ENCODE measurements at regions not wholly inside any gene's neighbourhood (a gene's known extent, or its start where the extent isn't known, plus 50 kb on each side); places are given as distances from the start of the nearest gene placed in this dataset.

- 36 to 57% methylated on average over 13 of the region's 13 CpGs for WGBS, 2 donors
- peak; percentile 59 to 80 (median 62) for DNase-seq
- H3K36me3 ChIP-seq (ENCODE audit: control insufficient read depth in 4 of 4, insufficient read depth in 4 of 4, low read length in 4 of 4), result no peaks in the 10 kb centered on the region
- no peak overlapping the region for H3K9ac ChIP-seq (ENCODE audit: insufficient read depth in 1 of 2, low read length in 2 of 2)
- peak; percentile 69 for ATAC-seq (ENCODE audit: insufficient read depth, low FRiP score)
- no peaks in the 10 kb centered on the region for H3K27me3 ChIP-seq (ENCODE audit: control insufficient read depth in 3 of 3, insufficient read depth in 3 of 3, low read length in 2 of 3)
- no peak overlapping the region for H3K4me3 ChIP-seq
- no peak for TF ChIP-seq CTCF (IDR thresholded peaks at IDR 0.05; ENCODE audit: control extremely low read depth, extremely low read depth)
- peak overlapping the region in 1 of 2 donors; percentile 83 for H3K27ac ChIP-seq (ENCODE audit: low read depth in 1 of 2, low read length in 1 of 2)
- peaks cover 0 to 6% (median 0%) of the 10 kb centered on the region in 5 donors for H3K4me1 ChIP-seq (ENCODE audit: control insufficient read depth in 5 of 5, insufficient read depth in 5 of 5, low read length in 5 of 5)
- no peaks in the 10 kb centered on the region for H3K9me3 ChIP-seq (ENCODE audit: control insufficient read depth in 4 of 4, insufficient read depth in 3 of 4, low read length in 3 of 4)
Observed at GRCh38 chr6:14910692-14911547, 334.9 kb upstream of the JARID2 start.

GRCh38 chr6:14912226-14912625 is 333.6 kb upstream of the JARID2 start:
- ATAC-seq (ENCODE audit: insufficient read depth, low FRiP score) (no peak), DNase-seq (no peak)
- 88 to 90% methylated on average over 10 of the region's 10 CpGs for WGBS, 2 donors
- H3K27me3 ChIP-seq (ENCODE audit: control insufficient read depth in 3 of 3, insufficient read depth in 3 of 3, low read length in 2 of 3), result no peaks in the 10 kb centered on the region
- H3K9me3 ChIP-seq (ENCODE audit: control insufficient read depth in 4 of 4, insufficient read depth in 3 of 4, low read length in 3 of 4), result no peaks in the 10 kb centered on the region
- no peak overlapping the region for H3K27ac ChIP-seq (ENCODE audit: low read depth in 1 of 2, low read length in 1 of 2)
- no peaks in the 10 kb centered on the region for H3K36me3 ChIP-seq (ENCODE audit: control insufficient read depth in 4 of 4, insufficient read depth in 4 of 4, low read length in 4 of 4)
- no peak overlapping the region for H3K4me3 ChIP-seq
- H3K9ac ChIP-seq (ENCODE audit: insufficient read depth in 1 of 2, low read length in 2 of 2), result no peak overlapping the region
- H3K4me1 ChIP-seq (ENCODE audit: control insufficient read depth in 5 of 5, insufficient read depth in 5 of 5, low read length in 5 of 5), result peaks cover 0 to 6% (median 0%) of the 10 kb centered on the region in 5 donors
- TF ChIP-seq CTCF (IDR thresholded peaks at IDR 0.05; ENCODE audit: control extremely low read depth, extremely low read depth), result no peak

- no peak overlapping the region for H3K9ac ChIP-seq (ENCODE audit: insufficient read depth in 1 of 2, low read length in 2 of 2)
- H3K4me1 ChIP-seq (ENCODE audit: control insufficient read depth in 5 of 5, insufficient read depth in 5 of 5, low read length in 5 of 5), result peaks cover 0 to 6% (median 0%) of the 10 kb centered on the region in 5 donors
- H3K9me3 ChIP-seq (ENCODE audit: control insufficient read depth in 4 of 4, insufficient read depth in 3 of 4, low read length in 3 of 4), result no peaks in the 10 kb centered on the region
- H3K27ac ChIP-seq (ENCODE audit: low read depth in 1 of 2, low read length in 1 of 2), result no peak overlapping the region
- ATAC-seq (ENCODE audit: insufficient read depth, low FRiP score) (no peak), DNase-seq (no peak)
- H3K27me3 ChIP-seq (ENCODE audit: control insufficient read depth in 3 of 3, insufficient read depth in 3 of 3, low read length in 2 of 3), result no peaks in the 10 kb centered on the region
- TF ChIP-seq CTCF (IDR thresholded peaks at IDR 0.05; ENCODE audit: control extremely low read depth, extremely low read depth), result no peak
- no peaks in the 10 kb centered on the region for H3K36me3 ChIP-seq (ENCODE audit: control insufficient read depth in 4 of 4, insufficient read depth in 4 of 4, low read length in 4 of 4)
- H3K4me3 ChIP-seq, result no peak overlapping the region
- WGBS, 2 donors, result 96 to 99% methylated on average over 2 of the region's 2 CpGs
Observed at GRCh38 chr6:14912706-14913105, 333.2 kb upstream of the JARID2 start.
